Astrocyte of the spinal cord (primary cell): ENCODE measurements at regions not wholly inside any gene's neighbourhood (a gene's known extent, or its start where the extent isn't known, plus 50 kb on each side); places are given as distances from the start of the nearest gene placed in this dataset.

Experiments
- DNase-seq: peaks from one replicate; pipeline ENCODE4 v3.0.0; 2011; ENCODE audit warnings: low read depth, low spot score
- H3K4me3 ChIP-seq: 2 replicates; pipeline ENCODE4 v1.5.1; 2011; ENCODE audit warnings: low read depth, mild to moderate bottlenecking, low read length, moderate library complexity
- CTCF ChIP-seq: IDR thresholded peaks from 2 replicates; pipeline ENCODE4 v1.5.1; 2012; ENCODE audit warnings: low read depth, mild to moderate bottlenecking, low read length, inconsistent platforms
- in situ Hi-C: cut with HindIII; loops from 2 replicates; pipeline ENCODE4 v1.10.0; 2017; ENCODE audit warnings: low sequenced_read_pairs

GRCh38 chr17:70542876-70543275, 373.5 kb downstream of the KCNJ2 start:
- in situ Hi-C loops, result no loop called here
- no peak overlapping the region for H3K4me3 ChIP-seq
- TF ChIP-seq CTCF, result no peak
- no peak for DNase-seq

GRCh38 chr17:70544317-70544716, 375.0 kb downstream of the KCNJ2 start:
- no peak for DNase-seq
- no peak overlapping the region for H3K4me3 ChIP-seq
- in situ Hi-C loops, result no loop called here
- no peak for TF ChIP-seq CTCF

- peak; percentile 70 for DNase-seq
- no peak overlapping the region for H3K4me3 ChIP-seq
- in situ Hi-C loops, result no loop called here
- no peak for TF ChIP-seq CTCF
Measured at GRCh38 chr17:70552230-70552981, 383.1 kb downstream of the KCNJ2 start.

GRCh38 chr17:70552982-70553334, 383.6 kb downstream of the KCNJ2 start:
- no peak overlapping the region for H3K4me3 ChIP-seq
- no peak for TF ChIP-seq CTCF
- in situ Hi-C loops, result no loop called here
- no peak for DNase-seq

GRCh38 chr17:70555723-70556122, 386.4 kb downstream of the KCNJ2 start:
- no peak for TF ChIP-seq CTCF
- in situ Hi-C loops, result no loop called here
- DNase-seq, result no peak
- no peak overlapping the region for H3K4me3 ChIP-seq

GRCh38 chr17:70558821-70559220, 389.5 kb downstream of the KCNJ2 start:
- DNase-seq, result no peak
- TF ChIP-seq CTCF, result no peak
- in situ Hi-C loops, result no loop called here
- no peak overlapping the region for H3K4me3 ChIP-seq
